Putamen (tissue), 1 donor: ENCODE measurements at regions not wholly inside any gene's neighbourhood (a gene's known extent, or its start where the extent isn't known, plus 50 kb on each side); places are given as distances from the start of the nearest gene placed in this dataset.
A peak's percentile ranks its signal among the peaks of the same experiment; 100 is the strongest.

Experiments used
- DNase-seq: peaks from one replicate; pipeline ENCODE4 v3.0.0-alpha.2; 2016; ENCODE audit warnings: low spot score

GRCh38 chr14:84197704-84198103 is 1332.2 kb upstream of the FLRT2 start:
- DNase-seq, result peak; percentile 19

- no peak for DNase-seq
Observed at GRCh38 chr14:84202486-84202885, 1327.5 kb upstream of the FLRT2 start.

DNA sequence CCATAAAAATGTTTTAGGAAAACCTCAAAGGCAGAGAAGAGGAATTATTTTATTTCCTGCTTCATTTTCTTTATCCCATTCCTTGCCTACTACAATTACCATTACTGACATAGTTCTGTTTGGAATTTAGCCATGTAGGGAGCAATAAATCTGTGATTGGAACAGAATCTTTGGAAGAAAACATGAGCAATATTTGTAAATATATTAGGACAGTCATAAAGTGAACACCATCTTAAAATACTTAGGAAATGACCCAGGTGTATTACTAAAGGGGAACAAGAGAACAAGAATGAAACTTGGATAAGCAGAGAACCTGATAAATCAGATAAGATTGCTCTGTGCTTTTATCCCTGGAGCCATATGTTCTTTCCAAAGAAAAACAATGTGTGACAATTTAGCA is 1326.0 kb upstream of the FLRT2 start:
- no peak for DNase-seq

GRCh38 chr14:84208451-84208850 is 1321.5 kb upstream of the FLRT2 start:
- no peak for DNase-seq

DNA sequence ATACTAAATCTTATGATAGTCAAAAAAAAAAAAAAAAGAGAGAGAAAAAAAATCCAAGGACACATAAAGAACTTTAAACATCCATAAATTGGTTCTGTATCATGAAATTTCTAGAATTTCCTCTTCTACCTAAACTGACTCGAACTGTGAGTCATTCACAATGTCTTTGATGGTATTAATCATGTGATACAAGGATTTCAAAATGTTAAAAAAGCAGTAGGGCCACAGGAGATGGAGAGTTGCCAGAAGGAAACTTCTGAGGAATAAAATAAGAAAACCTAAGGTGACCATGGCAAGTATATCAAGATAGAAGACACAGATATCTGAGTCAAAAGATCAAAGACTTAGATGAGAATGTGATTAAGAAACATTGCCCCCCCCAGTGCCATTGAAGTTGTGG is 1320.9 kb upstream of the FLRT2 start:
- no peak for DNase-seq

DNA sequence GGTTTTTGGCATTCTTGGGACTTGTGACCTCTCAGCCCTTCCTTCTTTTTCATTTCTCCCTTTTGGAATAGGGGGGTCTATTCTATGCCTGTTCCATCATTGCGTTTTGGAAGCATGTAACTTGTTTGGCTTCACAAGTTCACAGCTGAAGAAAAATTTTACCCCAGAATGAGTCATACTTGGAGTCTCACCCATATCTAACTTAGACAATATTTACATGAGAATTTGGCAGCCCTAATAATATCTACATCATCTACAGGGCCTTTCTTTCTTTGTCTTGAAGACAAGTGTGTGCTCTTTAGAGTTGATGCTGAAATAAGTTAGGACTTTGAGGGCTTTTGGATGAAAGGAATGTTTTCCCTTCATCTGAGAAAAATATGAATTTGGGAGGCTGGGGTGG is 1312.9 kb upstream of the FLRT2 start:
- no peak for DNase-seq

GRCh38 chr14:84225268-84225667 is 1304.7 kb upstream of the FLRT2 start:
- DNase-seq, result no peak

- DNase-seq, result no peak
Observed at GRCh38 chr14:84228702-84229101, 1301.2 kb upstream of the FLRT2 start.

DNA sequence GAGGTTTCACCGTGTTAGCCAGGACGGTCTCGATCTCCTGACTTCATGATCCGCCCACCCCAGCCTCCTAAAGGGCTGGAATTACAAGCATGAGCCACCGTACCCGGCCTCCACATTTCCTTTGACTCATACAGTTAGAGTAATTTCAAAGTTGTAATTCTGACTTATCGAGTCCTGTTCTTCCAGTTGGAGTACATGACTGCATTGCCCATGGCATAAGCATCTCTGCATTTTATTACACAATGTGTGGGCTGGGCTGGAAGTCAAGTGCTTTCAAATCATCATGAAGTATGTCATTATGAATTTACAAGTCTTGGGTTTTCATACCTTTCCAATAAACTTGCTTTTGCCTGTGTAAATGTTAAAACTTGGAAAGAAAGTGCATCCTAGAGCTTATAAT is 1295.7 kb upstream of the FLRT2 start:
- no peak for DNase-seq

- DNase-seq, result no peak
Observed at GRCh38 chr14:84236290-84236689, 1293.7 kb upstream of the FLRT2 start.

GRCh38 chr14:84237881-84238280 is 1292.1 kb upstream of the FLRT2 start:
- no peak for DNase-seq

DNA sequence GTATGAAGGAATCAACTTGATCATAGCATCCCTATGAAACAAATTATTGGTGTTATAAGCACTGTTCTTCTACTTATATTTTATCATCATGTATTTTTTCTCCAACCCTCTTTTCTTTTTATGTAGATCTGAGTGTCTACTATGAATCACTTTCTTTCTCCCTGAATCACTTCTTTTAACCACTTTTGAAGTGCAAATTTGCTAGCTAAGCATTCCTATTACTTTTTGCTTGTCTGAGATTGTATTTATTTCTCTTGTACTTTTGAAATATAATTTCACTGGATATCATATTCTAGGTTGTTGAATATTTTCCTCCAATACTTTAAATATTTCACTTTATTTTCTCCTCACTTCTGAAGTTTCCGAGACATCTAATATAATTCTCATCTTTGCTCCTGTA is 1282.3 kb upstream of the FLRT2 start:
- DNase-seq, result no peak

GRCh38 chr14:84250893-84251292 is 1279.1 kb upstream of the FLRT2 start:
- DNase-seq, result peak; percentile 3

DNA sequence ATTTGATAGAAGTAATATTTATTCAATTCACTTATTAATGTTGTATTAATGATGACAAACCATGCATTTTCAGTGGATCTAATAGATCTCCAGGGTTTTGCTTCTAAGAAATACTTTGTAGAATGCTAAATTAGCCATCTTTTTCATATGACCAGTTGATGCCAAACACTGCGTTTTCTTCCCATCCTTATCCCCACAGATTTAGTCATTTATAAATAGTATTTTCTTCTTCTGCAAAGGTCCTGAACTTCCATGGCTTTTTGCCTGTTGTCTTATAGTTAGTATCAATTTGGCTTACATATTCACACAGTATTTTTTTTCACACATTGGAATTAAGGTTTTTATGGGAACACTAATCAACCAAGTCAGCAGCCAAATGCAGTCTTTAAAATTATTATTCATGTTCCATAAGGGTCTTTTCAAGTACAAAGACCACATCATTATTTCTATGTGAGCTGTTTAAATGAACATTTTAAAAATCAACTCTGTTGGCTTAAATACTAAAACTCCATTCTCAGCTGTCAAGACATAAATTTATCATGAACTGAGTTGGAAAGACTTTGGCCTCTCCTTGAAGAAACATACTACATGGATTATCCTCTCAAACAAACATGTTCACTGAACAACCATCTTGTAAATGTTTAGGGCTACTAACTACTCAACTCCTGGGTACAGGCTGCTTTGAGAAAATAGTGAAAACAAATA is 1278.4 kb upstream of the FLRT2 start:
- DNase-seq, result no peak

GRCh38 chr14:84252706-84253105 is 1277.2 kb upstream of the FLRT2 start:
- DNase-seq, result no peak

GRCh38 chr14:84253326-84253725 is 1276.6 kb upstream of the FLRT2 start:
- DNase-seq, result no peak

GRCh38 chr14:84254290-84254689 is 1275.7 kb upstream of the FLRT2 start:
- no peak for DNase-seq

GRCh38 chr14:84262932-84263331 is 1267.0 kb upstream of the FLRT2 start:
- DNase-seq, result no peak

GRCh38 chr14:84272290-84272721 is 1257.6 kb upstream of the FLRT2 start:
- no peak for DNase-seq

GRCh38 chr14:84273181-84273580 is 1256.8 kb upstream of the FLRT2 start:
- no peak for DNase-seq

DNA sequence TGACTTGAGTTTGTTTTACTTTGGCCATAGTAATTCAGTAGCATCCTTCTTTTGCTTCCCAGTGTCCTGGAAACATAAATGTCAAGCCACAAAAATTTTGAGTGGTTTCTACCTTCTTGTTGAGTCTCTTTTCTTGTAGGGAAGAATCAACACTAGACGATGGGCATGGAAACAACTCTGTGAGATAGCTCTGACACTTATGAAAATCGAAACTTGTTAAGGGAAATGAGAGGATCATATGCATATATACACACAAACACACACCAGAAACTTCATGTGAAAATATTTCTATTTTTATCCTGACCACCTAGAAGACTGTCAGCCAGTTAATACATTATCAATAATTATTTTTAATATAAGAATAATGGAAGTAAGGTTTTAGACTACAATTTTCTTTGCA is 1247.3 kb upstream of the FLRT2 start:
- DNase-seq, result no peak

- no peak for DNase-seq
Observed at GRCh38 chr14:84288781-84289180, 1241.2 kb upstream of the FLRT2 start.

GRCh38 chr14:84298663-84299195 is 1231.2 kb upstream of the FLRT2 start:
- DNase-seq, result no peak

DNA sequence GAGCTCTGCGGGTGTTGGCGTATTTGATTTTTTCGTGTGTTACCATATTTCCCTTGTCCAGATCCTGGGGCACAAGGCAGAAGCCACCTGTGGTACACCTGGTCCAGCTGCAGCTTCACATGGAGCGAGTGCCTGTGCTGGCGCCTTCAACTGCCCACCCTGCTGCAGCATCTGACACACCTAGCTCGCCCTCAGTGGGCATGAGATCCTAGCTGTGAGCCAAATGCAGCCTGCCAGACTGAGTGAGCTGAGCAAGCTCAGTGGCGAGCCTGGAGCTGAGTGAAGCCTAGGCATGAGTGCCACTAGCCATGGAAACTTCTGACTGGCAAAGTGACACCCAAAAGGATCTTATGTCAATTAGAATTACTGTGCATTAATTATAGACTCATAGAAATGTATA is 1226.8 kb upstream of the FLRT2 start:
- no peak for DNase-seq
